ENCODE measurements at regions not wholly inside any gene's neighbourhood (a gene's known extent, or its start where the extent isn't known, plus 50 kb on each side); places are given as distances from the start of the nearest gene placed in this dataset.

DNA sequence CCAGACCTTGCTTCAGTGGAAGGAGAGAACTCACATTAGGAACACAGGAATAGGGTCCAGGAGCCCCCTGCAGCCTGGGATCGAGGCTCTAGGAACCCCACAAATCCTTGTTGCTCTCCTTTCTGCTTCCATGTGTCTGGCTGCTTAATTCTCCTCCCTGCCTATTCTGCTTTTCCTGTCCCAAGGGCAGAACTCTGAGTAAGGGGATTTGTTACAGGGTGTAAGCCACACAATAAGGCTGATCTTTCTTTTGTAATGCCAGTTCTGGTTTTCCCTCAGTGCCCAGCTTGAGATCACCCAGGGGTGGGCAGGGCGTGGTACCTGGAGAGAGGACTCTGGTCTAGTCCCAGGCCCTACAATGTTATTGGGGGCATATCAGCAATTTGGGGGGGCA is 119.6 kb upstream of the MGAT5 start:
- no peak overlapping the region for H3K4me3 Mint-ChIP-seq
- H3K9me3 Mint-ChIP-seq = no peaks in the 10 kb centered on the region
- H3K4me1 Mint-ChIP-seq (ENCODE audit: low read depth) = peaks cover 79% of the 10 kb centered on the region
- H3K27ac Mint-ChIP-seq = no peak overlapping the region
- peaks cover 38% of the 10 kb centered on the region for H3K36me3 Mint-ChIP-seq (ENCODE audit: low read depth)
- H3K27me3 Mint-ChIP-seq = no peaks in the 10 kb centered on the region
- no peak for DNase-seq

- H3K4me3 Mint-ChIP-seq = no peak overlapping the region
- no peak overlapping the region for H3K27ac Mint-ChIP-seq
- peaks cover 84% of the 10 kb centered on the region for H3K4me1 Mint-ChIP-seq (ENCODE audit: low read depth)
- DNase-seq = no peak
- H3K27me3 Mint-ChIP-seq = no peaks in the 10 kb centered on the region
- H3K9me3 Mint-ChIP-seq = no peaks in the 10 kb centered on the region
- peaks cover 39% of the 10 kb centered on the region for H3K36me3 Mint-ChIP-seq (ENCODE audit: low read depth)
These were observed 119.0 kb upstream of the MGAT5 start for GRCh38 chr2:134134827-134135226.

DNA sequence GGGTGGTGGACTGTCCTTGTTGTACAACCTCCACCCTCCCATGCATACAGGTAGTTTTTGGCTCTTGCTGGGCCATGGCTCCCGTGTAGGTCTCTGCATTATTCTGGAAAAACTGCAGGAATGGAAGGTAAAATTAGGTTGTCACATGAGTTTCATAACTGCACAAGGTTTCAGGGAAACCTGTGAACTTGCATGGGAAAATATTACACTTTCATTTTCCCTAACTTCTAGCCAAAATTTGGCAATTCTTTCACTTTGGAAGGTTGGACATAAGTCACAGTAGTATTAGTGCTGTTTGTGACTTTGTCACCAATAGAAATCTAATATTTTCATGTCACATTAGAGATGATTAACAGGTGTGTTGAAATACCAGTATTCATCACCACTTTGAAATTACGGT is 118.1 kb upstream of the MGAT5 start:
- Mint-ChIP-seq H3K36me3 (ENCODE audit: low read depth) (peaks cover 37% of the 10 kb centered on the region), H3K9me3 (no peaks in the 10 kb centered on the region), H3K27me3 (no peaks in the 10 kb centered on the region), H3K4me3 (no peak overlapping the region), H3K4me1 (ENCODE audit: low read depth) (peaks cover 89% of the 10 kb centered on the region), H3K27ac (peak overlapping the region; percentile 47)
- no peak for DNase-seq

GRCh38 chr2:134136731-134137130 is 117.1 kb upstream of the MGAT5 start:
- Mint-ChIP-seq H3K4me3 (peak overlapping the region; percentile 41), H3K27me3 (no peaks in the 10 kb centered on the region), H3K4me1 (ENCODE audit: low read depth) (peaks cover 92% of the 10 kb centered on the region), H3K27ac (peak overlapping the region; percentile 87), H3K9me3 (no peaks in the 10 kb centered on the region), H3K36me3 (ENCODE audit: low read depth) (peaks cover 29% of the 10 kb centered on the region)
- no peak for DNase-seq

DNA sequence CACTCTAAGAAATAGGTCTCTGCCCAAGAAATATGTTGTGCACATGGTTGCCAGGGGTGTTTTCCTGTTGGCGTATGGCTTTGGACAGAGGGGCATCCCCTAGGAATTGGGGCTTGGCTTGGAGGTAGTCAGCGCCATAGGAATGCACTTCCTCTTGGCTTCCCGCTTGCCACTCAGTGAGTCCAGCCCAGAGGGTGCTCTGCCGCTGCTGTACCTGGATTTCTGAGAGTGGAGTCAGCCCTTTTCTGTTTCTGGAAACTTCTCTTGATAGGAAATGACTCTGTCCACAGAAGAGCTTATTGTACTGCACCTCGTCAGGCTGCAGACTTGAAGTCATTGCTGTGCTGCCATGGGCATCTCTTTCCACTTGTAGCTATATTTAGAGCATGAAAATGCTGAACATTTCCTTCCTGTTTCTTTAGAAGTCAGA is 116.7 kb upstream of the MGAT5 start:
- Mint-ChIP-seq H3K4me1 (ENCODE audit: low read depth) (peaks cover 92% of the 10 kb centered on the region), H3K36me3 (ENCODE audit: low read depth) (peaks cover 29% of the 10 kb centered on the region), H3K27ac (peak overlapping the region; percentile 87), H3K27me3 (no peaks in the 10 kb centered on the region), H3K4me3 (peak overlapping the region; percentile 41), H3K9me3 (no peaks in the 10 kb centered on the region)
- DNase-seq = no peak

- H3K9me3 Mint-ChIP-seq = no peaks in the 10 kb centered on the region
- H3K4me3 Mint-ChIP-seq = no peak overlapping the region
- no peak for DNase-seq
- H3K27me3 Mint-ChIP-seq = no peaks in the 10 kb centered on the region
- H3K36me3 Mint-ChIP-seq (ENCODE audit: low read depth) = peaks cover 32% of the 10 kb centered on the region
- peaks cover 93% of the 10 kb centered on the region for H3K4me1 Mint-ChIP-seq (ENCODE audit: low read depth)
- H3K27ac Mint-ChIP-seq = no peak overlapping the region
These were observed 115.8 kb upstream of the MGAT5 start for GRCh38 chr2:134138115-134138514.

DNA sequence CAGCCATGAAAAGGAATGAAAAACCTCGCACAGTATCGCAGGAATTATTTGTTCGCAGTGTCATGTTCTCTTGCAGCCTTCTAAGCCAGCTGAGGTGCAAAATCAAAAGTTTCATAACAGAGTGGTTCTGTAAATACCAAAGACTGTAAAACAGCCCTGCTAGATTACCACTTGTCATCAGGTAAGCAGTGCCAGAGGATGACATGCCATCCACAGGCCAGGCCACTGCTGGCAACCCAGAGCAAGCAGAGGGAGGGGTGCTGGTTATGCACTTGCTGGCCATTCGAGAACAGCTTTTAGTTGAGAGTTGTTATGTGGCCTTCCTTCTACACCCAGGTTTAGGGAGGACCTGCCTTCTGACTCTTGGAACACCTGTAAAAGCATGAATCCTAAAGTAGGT is 114.3 kb upstream of the MGAT5 start:
- H3K27me3 Mint-ChIP-seq = no peaks in the 10 kb centered on the region
- peaks cover 92% of the 10 kb centered on the region for H3K4me1 Mint-ChIP-seq (ENCODE audit: low read depth)
- peak overlapping the region; percentile 50 for H3K27ac Mint-ChIP-seq
- H3K36me3 Mint-ChIP-seq (ENCODE audit: low read depth) = peaks cover 41% of the 10 kb centered on the region
- no peaks in the 10 kb centered on the region for H3K9me3 Mint-ChIP-seq
- DNase-seq = no peak
- H3K4me3 Mint-ChIP-seq = no peak overlapping the region

DNA sequence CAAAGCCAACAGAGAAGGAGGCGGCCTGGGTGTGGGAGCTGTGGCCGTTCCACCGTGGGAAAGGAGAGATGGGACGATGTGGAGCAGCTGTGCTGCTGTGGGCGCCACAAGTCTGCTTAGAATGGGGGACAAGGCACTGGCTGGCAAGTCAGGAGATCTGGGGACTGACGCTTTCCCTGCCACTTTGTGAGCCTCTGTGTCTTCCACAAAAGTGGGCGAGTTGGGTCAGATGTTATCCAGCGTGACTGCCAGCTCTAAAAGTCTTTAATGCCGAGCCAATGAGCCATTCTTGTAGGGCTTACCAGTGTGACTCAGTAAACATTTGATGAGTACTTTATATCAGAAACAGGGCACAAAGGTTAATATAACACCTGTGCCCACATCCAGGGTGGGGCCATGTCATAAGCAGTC is 113.6 kb upstream of the MGAT5 start:
- Mint-ChIP-seq H3K4me3 (no peak overlapping the region), H3K4me1 (ENCODE audit: low read depth) (peaks cover 91% of the 10 kb centered on the region), H3K27ac (peak overlapping the region; percentile 50), H3K36me3 (ENCODE audit: low read depth) (peaks cover 39% of the 10 kb centered on the region), H3K9me3 (no peaks in the 10 kb centered on the region), H3K27me3 (no peaks in the 10 kb centered on the region)
- no peak for DNase-seq

GRCh38 chr2:134141598-134142340 is 112.1 kb upstream of the MGAT5 start:
- Mint-ChIP-seq H3K36me3 (ENCODE audit: low read depth) (peaks cover 35% of the 10 kb centered on the region), H3K9me3 (no peaks in the 10 kb centered on the region), H3K27me3 (no peaks in the 10 kb centered on the region), H3K4me3 (no peak overlapping the region), H3K4me1 (ENCODE audit: low read depth) (peaks cover 95% of the 10 kb centered on the region), H3K27ac (peak overlapping the region; percentile 53)
- DNase-seq = no peak

DNA sequence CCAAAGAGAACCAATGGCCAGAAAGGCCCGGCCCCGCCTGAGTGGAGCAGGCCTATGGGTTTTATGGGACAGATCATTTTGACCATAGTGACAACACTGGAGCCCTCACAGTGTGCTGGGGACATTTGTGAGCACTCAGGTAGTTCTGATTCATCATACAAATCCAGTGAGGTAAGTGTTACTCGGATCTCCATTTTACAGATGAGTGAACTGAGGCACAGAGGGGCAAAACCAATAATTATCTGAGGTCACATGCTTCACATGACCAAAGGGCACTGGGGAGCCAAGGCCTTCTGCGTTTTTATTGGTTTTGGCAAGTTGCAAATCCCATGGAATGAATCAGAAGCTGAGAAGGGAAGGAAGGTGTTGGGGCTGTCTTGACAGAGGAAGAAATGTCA is 111.5 kb upstream of the MGAT5 start:
- no peak for DNase-seq
- H3K27me3 Mint-ChIP-seq = no peaks in the 10 kb centered on the region
- H3K4me1 Mint-ChIP-seq (ENCODE audit: low read depth) = peaks cover 94% of the 10 kb centered on the region
- no peaks in the 10 kb centered on the region for H3K9me3 Mint-ChIP-seq
- H3K36me3 Mint-ChIP-seq (ENCODE audit: low read depth) = peaks cover 35% of the 10 kb centered on the region
- no peak overlapping the region for H3K4me3 Mint-ChIP-seq
- H3K27ac Mint-ChIP-seq = peak overlapping the region; percentile 69

DNA sequence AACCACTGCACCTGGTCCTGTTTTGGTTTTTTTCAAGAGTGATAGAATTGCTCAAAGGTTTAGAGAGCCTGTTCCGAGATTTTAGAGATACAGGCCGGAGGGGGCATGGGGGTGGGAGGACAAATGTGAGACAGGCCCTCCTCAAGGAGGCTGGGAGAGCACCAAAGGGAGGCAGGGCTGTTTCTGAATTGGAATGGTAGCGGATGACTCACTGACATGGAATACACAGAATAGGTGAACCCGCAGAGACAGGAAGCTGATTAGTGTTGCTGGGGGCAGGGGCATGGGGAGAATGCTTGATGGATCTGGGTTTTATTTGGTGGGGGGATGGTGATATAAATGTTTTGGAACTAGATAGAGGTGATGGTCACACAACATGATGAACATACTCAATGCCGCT is 111.0 kb upstream of the MGAT5 start:
- Mint-ChIP-seq H3K27me3 (no peaks in the 10 kb centered on the region), H3K27ac (peak overlapping the region; percentile 69), H3K9me3 (no peaks in the 10 kb centered on the region), H3K36me3 (ENCODE audit: low read depth) (peaks cover 39% of the 10 kb centered on the region), H3K4me3 (no peak overlapping the region), H3K4me1 (ENCODE audit: low read depth) (peaks cover 93% of the 10 kb centered on the region)
- DNase-seq = no peak

GRCh38 chr2:134143568-134143967 is 110.3 kb upstream of the MGAT5 start:
- Mint-ChIP-seq H3K36me3 (ENCODE audit: low read depth) (peaks cover 33% of the 10 kb centered on the region), H3K4me1 (ENCODE audit: low read depth) (peaks cover 93% of the 10 kb centered on the region), H3K4me3 (no peak overlapping the region), H3K27ac (peak overlapping the region; percentile 2), H3K27me3 (no peaks in the 10 kb centered on the region), H3K9me3 (no peaks in the 10 kb centered on the region)
- DNase-seq = no peak

GRCh38 chr2:134144081-134144596 is 109.7 kb upstream of the MGAT5 start:
- no peaks in the 10 kb centered on the region for H3K9me3 Mint-ChIP-seq
- H3K27me3 Mint-ChIP-seq = no peaks in the 10 kb centered on the region
- H3K27ac Mint-ChIP-seq = peak overlapping the region; percentile 2
- peaks cover 90% of the 10 kb centered on the region for H3K4me1 Mint-ChIP-seq (ENCODE audit: low read depth)
- H3K4me3 Mint-ChIP-seq = no peak overlapping the region
- peaks cover 32% of the 10 kb centered on the region for H3K36me3 Mint-ChIP-seq (ENCODE audit: low read depth)
- DNase-seq = no peak

GRCh38 chr2:134144651-134145050 is 109.2 kb upstream of the MGAT5 start:
- Mint-ChIP-seq H3K36me3 (ENCODE audit: low read depth) (peaks cover 30% of the 10 kb centered on the region), H3K27me3 (no peaks in the 10 kb centered on the region), H3K4me1 (ENCODE audit: low read depth) (peaks cover 90% of the 10 kb centered on the region), H3K4me3 (no peak overlapping the region), H3K27ac (no peak overlapping the region), H3K9me3 (no peaks in the 10 kb centered on the region)
- DNase-seq = no peak

- no peak overlapping the region for H3K27ac Mint-ChIP-seq
- no peak for DNase-seq
- H3K9me3 Mint-ChIP-seq = no peaks in the 10 kb centered on the region
- H3K36me3 Mint-ChIP-seq (ENCODE audit: low read depth) = peaks cover 28% of the 10 kb centered on the region
- no peak overlapping the region for H3K4me3 Mint-ChIP-seq
- peaks cover 87% of the 10 kb centered on the region for H3K4me1 Mint-ChIP-seq (ENCODE audit: low read depth)
- no peaks in the 10 kb centered on the region for H3K27me3 Mint-ChIP-seq
These were observed 108.4 kb upstream of the MGAT5 start for GRCh38 chr2:134145519-134145918.
